HEK293 (cell line): ENCODE measurements at regions not wholly inside any gene's neighbourhood (a gene's known extent, or its start where the extent isn't known, plus 50 kb on each side); places are given as distances from the start of the nearest gene placed in this dataset.

Experiments used
- HOXC10 ChIP-seq: sonication (generic); formaldehyde crosslinking; IDR thresholded peaks from 2 replicates; pipeline ENCODE4 v1.8.1; 2023; ENCODE audit warnings: mild to moderate bottlenecking, missing genetic modification reagents
- KLF10 ChIP-seq: fragments of 450-650 bp; IDR thresholded peaks from 2 replicates; pipeline ENCODE4 v1.5.1; 2018; ENCODE audit warnings: missing biosample characterization, mild to moderate bottlenecking, missing genetic modification characterization
- MYNN ChIP-seq: fragments of 450-650 bp; formaldehyde crosslinking; IDR thresholded peaks from 2 replicates; pipeline ENCODE4 v1.5.1; 2016; ENCODE audit warnings: missing biosample characterization, missing genetic modification characterization, borderline replicate concordance
- SALL2 ChIP-seq: fragments of 450-650 bp; formaldehyde crosslinking; IDR thresholded peaks from 2 replicates; pipeline ENCODE4 v1.5.0; 2017; ENCODE audit warnings: missing biosample characterization, mild to moderate bottlenecking, missing genetic modification characterization, borderline replicate concordance
- ZBTB8A ChIP-seq: fragments of 450-650 bp; formaldehyde crosslinking; IDR thresholded peaks from 2 replicates; pipeline ENCODE4 v1.5.1; 2016; ENCODE audit warnings: missing biosample characterization, missing genetic modification characterization
- ZNF174 ChIP-seq: fragments of 450-650 bp; formaldehyde crosslinking; IDR thresholded peaks from 2 replicates; pipeline ENCODE4 v1.5.0; 2017; ENCODE audit warnings: missing biosample characterization, mild to moderate bottlenecking, missing genetic modification characterization
- ZNF660 ChIP-seq: fragments of 450-650 bp; IDR thresholded peaks from 2 replicates; pipeline ENCODE4 v1.5.1; 2018; ENCODE audit warnings: missing biosample characterization, mild to moderate bottlenecking, missing genetic modification characterization
- ZNF670 ChIP-seq: fragments of 450-650 bp; formaldehyde crosslinking; IDR thresholded peaks from 2 replicates; pipeline ENCODE4 v1.5.1; 2016; ENCODE audit warnings: missing biosample characterization, missing genetic modification characterization, low read depth
- TF ChIP-seq, protein P1 (sequence below): fragments of 450-650 bp; formaldehyde crosslinking; IDR thresholded peaks from 2 replicates; pipeline ENCODE4 v1.5.1; 2016; ENCODE audit warnings: missing biosample characterization, missing genetic modification characterization
- TF ChIP-seq, protein P2 (sequence below): fragments of 450-650 bp; formaldehyde crosslinking; IDR thresholded peaks from 2 replicates; pipeline ENCODE4 v1.5.1; 2016; ENCODE audit warnings: missing biosample characterization, missing genetic modification characterization
- TF ChIP-seq, protein P3 (sequence below): fragments of 450-650 bp; formaldehyde crosslinking; IDR thresholded peaks from 2 replicates; pipeline ENCODE4 v1.5.1; 2016; ENCODE audit warnings: missing biosample characterization, missing genetic modification characterization
- TF ChIP-seq, protein P4 (sequence below): fragments of 450-650 bp; formaldehyde crosslinking; IDR thresholded peaks from 2 replicates; pipeline ENCODE4 v1.5.1; 2017; ENCODE audit warnings: missing biosample characterization, missing genetic modification characterization

DNA sequence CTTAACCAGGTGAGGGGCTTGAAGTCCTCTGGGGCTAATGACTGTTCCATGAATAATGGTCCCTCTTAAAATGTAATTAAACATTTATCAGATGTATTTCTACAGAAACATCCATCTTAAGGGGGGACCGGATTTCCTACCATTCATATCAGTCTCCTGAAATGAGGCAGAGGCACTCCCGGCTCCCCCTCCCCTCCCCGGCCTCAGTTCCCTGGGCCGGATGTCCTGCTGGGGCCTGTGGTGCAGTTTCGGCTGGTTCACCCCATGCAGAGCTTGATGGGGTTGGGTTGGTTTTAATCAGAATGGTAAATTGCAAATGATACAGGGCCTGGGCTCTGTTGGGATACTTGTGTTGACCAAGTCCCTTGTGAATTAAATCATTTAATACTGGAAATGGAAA is 349.4 kb downstream of the PREX1 start:
- TF ChIP-seq ZNF174 (tag by site-specific recombination) (no peak), ZBTB8A (tag by site-specific recombination) (no peak), ZNF670 (tag by site-specific recombination) (no peak), MYNN (tag by site-specific recombination) (no peak), SALL2 (tag by site-specific recombination) (no peak), ZNF660 (no peak), KLF10 (tag by site-specific recombination) (no peak), HOXC10 (CRISPR knock-in tag) (no peak)
- TF ChIP-seq, protein P1, sequence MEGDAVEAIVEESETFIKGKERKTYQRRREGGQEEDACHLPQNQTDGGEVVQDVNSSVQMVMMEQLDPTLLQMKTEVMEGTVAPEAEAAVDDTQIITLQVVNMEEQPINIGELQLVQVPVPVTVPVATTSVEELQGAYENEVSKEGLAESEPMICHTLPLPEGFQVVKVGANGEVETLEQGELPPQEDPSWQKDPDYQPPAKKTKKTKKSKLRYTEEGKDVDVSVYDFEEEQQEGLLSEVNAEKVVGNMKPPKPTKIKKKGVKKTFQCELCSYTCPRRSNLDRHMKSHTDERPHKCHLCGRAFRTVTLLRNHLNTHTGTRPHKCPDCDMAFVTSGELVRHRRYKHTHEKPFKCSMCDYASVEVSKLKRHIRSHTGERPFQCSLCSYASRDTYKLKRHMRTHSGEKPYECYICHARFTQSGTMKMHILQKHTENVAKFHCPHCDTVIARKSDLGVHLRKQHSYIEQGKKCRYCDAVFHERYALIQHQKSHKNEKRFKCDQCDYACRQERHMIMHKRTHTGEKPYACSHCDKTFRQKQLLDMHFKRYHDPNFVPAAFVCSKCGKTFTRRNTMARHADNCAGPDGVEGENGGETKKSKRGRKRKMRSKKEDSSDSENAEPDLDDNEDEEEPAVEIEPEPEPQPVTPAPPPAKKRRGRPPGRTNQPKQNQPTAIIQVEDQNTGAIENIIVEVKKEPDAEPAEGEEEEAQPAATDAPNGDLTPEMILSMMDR = no peak
- TF ChIP-seq, protein P2, sequence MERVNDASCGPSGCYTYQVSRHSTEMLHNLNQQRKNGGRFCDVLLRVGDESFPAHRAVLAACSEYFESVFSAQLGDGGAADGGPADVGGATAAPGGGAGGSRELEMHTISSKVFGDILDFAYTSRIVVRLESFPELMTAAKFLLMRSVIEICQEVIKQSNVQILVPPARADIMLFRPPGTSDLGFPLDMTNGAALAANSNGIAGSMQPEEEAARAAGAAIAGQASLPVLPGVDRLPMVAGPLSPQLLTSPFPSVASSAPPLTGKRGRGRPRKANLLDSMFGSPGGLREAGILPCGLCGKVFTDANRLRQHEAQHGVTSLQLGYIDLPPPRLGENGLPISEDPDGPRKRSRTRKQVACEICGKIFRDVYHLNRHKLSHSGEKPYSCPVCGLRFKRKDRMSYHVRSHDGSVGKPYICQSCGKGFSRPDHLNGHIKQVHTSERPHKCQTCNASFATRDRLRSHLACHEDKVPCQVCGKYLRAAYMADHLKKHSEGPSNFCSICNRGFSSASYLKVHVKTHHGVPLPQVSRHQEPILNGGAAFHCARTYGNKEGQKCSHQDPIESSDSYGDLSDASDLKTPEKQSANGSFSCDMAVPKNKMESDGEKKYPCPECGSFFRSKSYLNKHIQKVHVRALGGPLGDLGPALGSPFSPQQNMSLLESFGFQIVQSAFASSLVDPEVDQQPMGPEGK (tag by site-specific recombination) = no peak
- TF ChIP-seq, protein P3, sequence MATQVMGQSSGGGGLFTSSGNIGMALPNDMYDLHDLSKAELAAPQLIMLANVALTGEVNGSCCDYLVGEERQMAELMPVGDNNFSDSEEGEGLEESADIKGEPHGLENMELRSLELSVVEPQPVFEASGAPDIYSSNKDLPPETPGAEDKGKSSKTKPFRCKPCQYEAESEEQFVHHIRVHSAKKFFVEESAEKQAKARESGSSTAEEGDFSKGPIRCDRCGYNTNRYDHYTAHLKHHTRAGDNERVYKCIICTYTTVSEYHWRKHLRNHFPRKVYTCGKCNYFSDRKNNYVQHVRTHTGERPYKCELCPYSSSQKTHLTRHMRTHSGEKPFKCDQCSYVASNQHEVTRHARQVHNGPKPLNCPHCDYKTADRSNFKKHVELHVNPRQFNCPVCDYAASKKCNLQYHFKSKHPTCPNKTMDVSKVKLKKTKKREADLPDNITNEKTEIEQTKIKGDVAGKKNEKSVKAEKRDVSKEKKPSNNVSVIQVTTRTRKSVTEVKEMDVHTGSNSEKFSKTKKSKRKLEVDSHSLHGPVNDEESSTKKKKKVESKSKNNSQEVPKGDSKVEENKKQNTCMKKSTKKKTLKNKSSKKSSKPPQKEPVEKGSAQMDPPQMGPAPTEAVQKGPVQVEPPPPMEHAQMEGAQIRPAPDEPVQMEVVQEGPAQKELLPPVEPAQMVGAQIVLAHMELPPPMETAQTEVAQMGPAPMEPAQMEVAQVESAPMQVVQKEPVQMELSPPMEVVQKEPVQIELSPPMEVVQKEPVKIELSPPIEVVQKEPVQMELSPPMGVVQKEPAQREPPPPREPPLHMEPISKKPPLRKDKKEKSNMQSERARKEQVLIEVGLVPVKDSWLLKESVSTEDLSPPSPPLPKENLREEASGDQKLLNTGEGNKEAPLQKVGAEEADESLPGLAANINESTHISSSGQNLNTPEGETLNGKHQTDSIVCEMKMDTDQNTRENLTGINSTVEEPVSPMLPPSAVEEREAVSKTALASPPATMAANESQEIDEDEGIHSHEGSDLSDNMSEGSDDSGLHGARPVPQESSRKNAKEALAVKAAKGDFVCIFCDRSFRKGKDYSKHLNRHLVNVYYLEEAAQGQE (tag by site-specific recombination) = no peak
- TF ChIP-seq, protein P4, sequence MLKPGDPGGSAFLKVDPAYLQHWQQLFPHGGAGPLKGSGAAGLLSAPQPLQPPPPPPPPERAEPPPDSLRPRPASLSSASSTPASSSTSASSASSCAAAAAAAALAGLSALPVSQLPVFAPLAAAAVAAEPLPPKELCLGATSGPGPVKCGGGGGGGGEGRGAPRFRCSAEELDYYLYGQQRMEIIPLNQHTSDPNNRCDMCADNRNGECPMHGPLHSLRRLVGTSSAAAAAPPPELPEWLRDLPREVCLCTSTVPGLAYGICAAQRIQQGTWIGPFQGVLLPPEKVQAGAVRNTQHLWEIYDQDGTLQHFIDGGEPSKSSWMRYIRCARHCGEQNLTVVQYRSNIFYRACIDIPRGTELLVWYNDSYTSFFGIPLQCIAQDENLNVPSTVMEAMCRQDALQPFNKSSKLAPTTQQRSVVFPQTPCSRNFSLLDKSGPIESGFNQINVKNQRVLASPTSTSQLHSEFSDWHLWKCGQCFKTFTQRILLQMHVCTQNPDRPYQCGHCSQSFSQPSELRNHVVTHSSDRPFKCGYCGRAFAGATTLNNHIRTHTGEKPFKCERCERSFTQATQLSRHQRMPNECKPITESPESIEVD = no peak
